ENCODE measurements at regions not wholly inside any gene's neighbourhood (a gene's known extent, or its start where the extent isn't known, plus 50 kb on each side); places are given as distances from the start of the nearest gene placed in this dataset.

- Histone ChIP-seq H3K36me3 (ENCODE audit: control insufficient read depth in 3 of 3, insufficient read depth in 3 of 3, low read length in 3 of 3) (no peaks in the 10 kb centered on the region), H3K9ac (ENCODE audit: low read depth in 1 of 3, low read length in 3 of 3) (no peak overlapping the region)
These were observed 260.8 kb downstream of the FGFR2 start for GRCh38 chr10:121337427-121337826.

GRCh38 chr10:121338206-121338980 lies 259.9 kb downstream of the FGFR2 start:
- no peaks in the 10 kb centered on the region for H3K4me1 ChIP-seq (ENCODE audit: control insufficient read depth in 3 of 3, insufficient read depth in 3 of 3, low read length in 3 of 3)
- no peaks in the 10 kb centered on the region for H3K36me3 ChIP-seq (ENCODE audit: control insufficient read depth in 3 of 3, insufficient read depth in 3 of 3, low read length in 3 of 3)
- H3K27ac ChIP-seq (ENCODE audit: low read depth, low read length), result no peak overlapping the region
- H3K4me3 ChIP-seq (ENCODE audit: low read length in 3 of 3), result no peak overlapping the region
- H3K9me3 ChIP-seq (ENCODE audit: control insufficient read depth in 3 of 3, low read length in 3 of 3), result no peaks in the 10 kb centered on the region
- H3K9ac ChIP-seq (ENCODE audit: low read depth in 1 of 3, low read length in 3 of 3), result no peak overlapping the region
- peaks cover 0 to 8% (median 2%) of the 10 kb centered on the region in 3 donors for H3K27me3 ChIP-seq (ENCODE audit: control insufficient read depth in 3 of 3, insufficient read depth in 3 of 3, low read length in 3 of 3)

More at GRCh38 chr10:121337427-121337826, 260.8 kb downstream of the FGFR2 start:
- no peak overlapping the region for H3K27ac ChIP-seq (ENCODE audit: low read depth, low read length)
- peaks cover 0 to 8% (median 0%) of the 10 kb centered on the region in 3 donors for H3K27me3 ChIP-seq (ENCODE audit: control insufficient read depth in 3 of 3, insufficient read depth in 3 of 3, low read length in 3 of 3)
- no peaks in the 10 kb centered on the region for H3K4me1 ChIP-seq (ENCODE audit: control insufficient read depth in 3 of 3, insufficient read depth in 3 of 3, low read length in 3 of 3)
- H3K9me3 ChIP-seq (ENCODE audit: control insufficient read depth in 3 of 3, low read length in 3 of 3), result no peaks in the 10 kb centered on the region
- H3K4me3 ChIP-seq (ENCODE audit: low read length in 3 of 3), result no peak overlapping the region

- H3K9me3 ChIP-seq (ENCODE audit: control insufficient read depth in 3 of 3, low read length in 3 of 3), result no peaks in the 10 kb centered on the region
- H3K27me3 ChIP-seq (ENCODE audit: control insufficient read depth in 3 of 3, insufficient read depth in 3 of 3, low read length in 3 of 3), result peaks cover 0 to 8% (median 2%) of the 10 kb centered on the region in 3 donors
- no peaks in the 10 kb centered on the region for H3K4me1 ChIP-seq (ENCODE audit: control insufficient read depth in 3 of 3, insufficient read depth in 3 of 3, low read length in 3 of 3)
- no peak overlapping the region for H3K9ac ChIP-seq (ENCODE audit: low read depth in 1 of 3, low read length in 3 of 3)
- no peak overlapping the region for H3K27ac ChIP-seq (ENCODE audit: low read depth, low read length)
- no peak overlapping the region for H3K4me3 ChIP-seq (ENCODE audit: low read length in 3 of 3)
- H3K36me3 ChIP-seq (ENCODE audit: control insufficient read depth in 3 of 3, insufficient read depth in 3 of 3, low read length in 3 of 3), result no peaks in the 10 kb centered on the region
These were observed 259.1 kb downstream of the FGFR2 start for GRCh38 chr10:121339114-121339513.

- peaks cover 0 to 8% (median 2%) of the 10 kb centered on the region in 3 donors for H3K27me3 ChIP-seq (ENCODE audit: control insufficient read depth in 3 of 3, insufficient read depth in 3 of 3, low read length in 3 of 3)
- H3K27ac ChIP-seq (ENCODE audit: low read depth, low read length), result no peak overlapping the region
- H3K9ac ChIP-seq (ENCODE audit: low read depth in 1 of 3, low read length in 3 of 3), result no peak overlapping the region
- no peaks in the 10 kb centered on the region for H3K36me3 ChIP-seq (ENCODE audit: control insufficient read depth in 3 of 3, insufficient read depth in 3 of 3, low read length in 3 of 3)
- no peak overlapping the region for H3K4me3 ChIP-seq (ENCODE audit: low read length in 3 of 3)
- H3K4me1 ChIP-seq (ENCODE audit: control insufficient read depth in 3 of 3, insufficient read depth in 3 of 3, low read length in 3 of 3), result no peaks in the 10 kb centered on the region
- H3K9me3 ChIP-seq (ENCODE audit: control insufficient read depth in 3 of 3, low read length in 3 of 3), result no peaks in the 10 kb centered on the region
These were observed 257.9 kb downstream of the FGFR2 start for GRCh38 chr10:121340271-121340831.

- H3K4me1 ChIP-seq (ENCODE audit: control insufficient read depth in 3 of 3, insufficient read depth in 3 of 3, low read length in 3 of 3), result no peaks in the 10 kb centered on the region
- no peak overlapping the region for H3K27ac ChIP-seq (ENCODE audit: low read depth, low read length)
- H3K27me3 ChIP-seq (ENCODE audit: control insufficient read depth in 3 of 3, insufficient read depth in 3 of 3, low read length in 3 of 3), result peaks cover 0 to 4% (median 0%) of the 10 kb centered on the region in 3 donors
- H3K4me3 ChIP-seq (ENCODE audit: low read length in 3 of 3), result no peak overlapping the region
- no peak overlapping the region for H3K9ac ChIP-seq (ENCODE audit: low read depth in 1 of 3, low read length in 3 of 3)
- no peaks in the 10 kb centered on the region for H3K9me3 ChIP-seq (ENCODE audit: control insufficient read depth in 3 of 3, low read length in 3 of 3)
- no peaks in the 10 kb centered on the region for H3K36me3 ChIP-seq (ENCODE audit: control insufficient read depth in 3 of 3, insufficient read depth in 3 of 3, low read length in 3 of 3)
These were observed 246.7 kb downstream of the FGFR2 start for GRCh38 chr10:121351540-121351939.

- H3K27ac ChIP-seq (ENCODE audit: low read depth, low read length), result no peak overlapping the region
- H3K27me3 ChIP-seq (ENCODE audit: control insufficient read depth in 3 of 3, insufficient read depth in 3 of 3, low read length in 3 of 3), result peaks cover 0 to 6% (median 0%) of the 10 kb centered on the region in 3 donors
- no peak overlapping the region for H3K9ac ChIP-seq (ENCODE audit: low read depth in 1 of 3, low read length in 3 of 3)
- H3K4me3 ChIP-seq (ENCODE audit: low read length in 3 of 3), result no peak overlapping the region
- H3K36me3 ChIP-seq (ENCODE audit: control insufficient read depth in 3 of 3, insufficient read depth in 3 of 3, low read length in 3 of 3), result no peaks in the 10 kb centered on the region
- no peaks in the 10 kb centered on the region for H3K4me1 ChIP-seq (ENCODE audit: control insufficient read depth in 3 of 3, insufficient read depth in 3 of 3, low read length in 3 of 3)
- no peaks in the 10 kb centered on the region for H3K9me3 ChIP-seq (ENCODE audit: control insufficient read depth in 3 of 3, low read length in 3 of 3)
These were observed 245.9 kb downstream of the FGFR2 start for GRCh38 chr10:121352231-121352855.

- no peak overlapping the region for H3K4me3 ChIP-seq (ENCODE audit: low read length in 3 of 3)
- no peaks in the 10 kb centered on the region for H3K4me1 ChIP-seq (ENCODE audit: control insufficient read depth in 3 of 3, insufficient read depth in 3 of 3, low read length in 3 of 3)
- peaks cover 0 to 8% (median 0%) of the 10 kb centered on the region in 3 donors for H3K27me3 ChIP-seq (ENCODE audit: control insufficient read depth in 3 of 3, insufficient read depth in 3 of 3, low read length in 3 of 3)
These were observed 243.1 kb downstream of the FGFR2 start for GRCh38 chr10:121355161-121355560.

GRCh38 chr10:121356183-121356582 lies 242.1 kb downstream of the FGFR2 start:
- Histone ChIP-seq H3K4me1 (ENCODE audit: control insufficient read depth in 3 of 3, insufficient read depth in 3 of 3, low read length in 3 of 3) (no peaks in the 10 kb centered on the region), H3K27ac (ENCODE audit: low read depth, low read length) (no peak overlapping the region), H3K36me3 (ENCODE audit: control insufficient read depth in 3 of 3, insufficient read depth in 3 of 3, low read length in 3 of 3) (no peaks in the 10 kb centered on the region), H3K27me3 (ENCODE audit: control insufficient read depth in 3 of 3, insufficient read depth in 3 of 3, low read length in 3 of 3) (peaks cover 0 to 8% (median 0%) of the 10 kb centered on the region in 3 donors), H3K4me3 (ENCODE audit: low read length in 3 of 3) (no peak overlapping the region), H3K9me3 (ENCODE audit: control insufficient read depth in 3 of 3, low read length in 3 of 3) (no peaks in the 10 kb centered on the region), H3K9ac (ENCODE audit: low read depth in 1 of 3, low read length in 3 of 3) (no peak overlapping the region)

More at GRCh38 chr10:121355161-121355560, 243.1 kb downstream of the FGFR2 start:
- Histone ChIP-seq H3K36me3 (ENCODE audit: control insufficient read depth in 3 of 3, insufficient read depth in 3 of 3, low read length in 3 of 3) (no peaks in the 10 kb centered on the region), H3K27ac (ENCODE audit: low read depth, low read length) (no peak overlapping the region), H3K9ac (ENCODE audit: low read depth in 1 of 3, low read length in 3 of 3) (no peak overlapping the region), H3K9me3 (ENCODE audit: control insufficient read depth in 3 of 3, low read length in 3 of 3) (no peaks in the 10 kb centered on the region)

GRCh38 chr10:121357401-121357800 lies 240.8 kb downstream of the FGFR2 start:
- Histone ChIP-seq H3K36me3 (ENCODE audit: control insufficient read depth in 3 of 3, insufficient read depth in 3 of 3, low read length in 3 of 3) (no peaks in the 10 kb centered on the region), H3K4me3 (ENCODE audit: low read length in 3 of 3) (no peak overlapping the region), H3K27ac (ENCODE audit: low read depth, low read length) (no peak overlapping the region), H3K9ac (ENCODE audit: low read depth in 1 of 3, low read length in 3 of 3) (no peak overlapping the region), H3K27me3 (ENCODE audit: control insufficient read depth in 3 of 3, insufficient read depth in 3 of 3, low read length in 3 of 3) (peaks cover 0 to 8% (median 0%) of the 10 kb centered on the region in 3 donors), H3K4me1 (ENCODE audit: control insufficient read depth in 3 of 3, insufficient read depth in 3 of 3, low read length in 3 of 3) (no peaks in the 10 kb centered on the region), H3K9me3 (ENCODE audit: control insufficient read depth in 3 of 3, low read length in 3 of 3) (no peaks in the 10 kb centered on the region)

- Histone ChIP-seq H3K4me3 (ENCODE audit: low read length in 3 of 3) (no peak overlapping the region), H3K4me1 (ENCODE audit: control insufficient read depth in 3 of 3, insufficient read depth in 3 of 3, low read length in 3 of 3) (no peaks in the 10 kb centered on the region)
These were observed 236.2 kb downstream of the FGFR2 start for GRCh38 chr10:121362026-121362425.

More at GRCh38 chr10:121362026-121362425, 236.2 kb downstream of the FGFR2 start:
- H3K9ac ChIP-seq (ENCODE audit: low read depth in 1 of 3, low read length in 3 of 3), result no peak overlapping the region
- peaks cover 0 to 7% (median 0%) of the 10 kb centered on the region in 3 donors for H3K27me3 ChIP-seq (ENCODE audit: control insufficient read depth in 3 of 3, insufficient read depth in 3 of 3, low read length in 3 of 3)
- no peaks in the 10 kb centered on the region for H3K9me3 ChIP-seq (ENCODE audit: control insufficient read depth in 3 of 3, low read length in 3 of 3)
- H3K36me3 ChIP-seq (ENCODE audit: control insufficient read depth in 3 of 3, insufficient read depth in 3 of 3, low read length in 3 of 3), result no peaks in the 10 kb centered on the region
- H3K27ac ChIP-seq (ENCODE audit: low read depth, low read length), result no peak overlapping the region

All from skeletal muscle tissue (tissue), 3 donors.